NCI-H146 (cell line): ENCODE measurements at regions not wholly inside any gene's neighbourhood (a gene's known extent, or its start where the extent isn't known, plus 50 kb on each side); places are given as distances from the start of the nearest gene placed in this dataset.

Source experiments
- DNase-seq: peaks from one replicate; lab custom pipeline; 2025; lab: John Stamatoyannopoulos, UW

- no peak for DNase-seq
These were observed 156.5 kb upstream of the MYL2 start for GRCh38 chr12:111076611-111077451.

- DNase-seq, result no peak
These were observed 155.8 kb upstream of the MYL2 start for GRCh38 chr12:111076199-111076598.

- DNase-seq, result no peak
These were observed 154.6 kb upstream of the MYL2 start for GRCh38 chr12:111074965-111075364.

GRCh38 chr12:111074559-111074958, 154.2 kb upstream of the MYL2 start:
- no peak for DNase-seq

- no peak for DNase-seq
These were observed 153.0 kb upstream of the MYL2 start for GRCh38 chr12:111073370-111073769.

GRCh38 chr12:111072299-111072698, 151.9 kb upstream of the MYL2 start:
- DNase-seq, result no peak

- no peak for DNase-seq
These were observed 149.5 kb upstream of the MYL2 start for GRCh38 chr12:111069886-111070285.

GRCh38 chr12:111068290-111068689, 147.9 kb upstream of the MYL2 start:
- no peak for DNase-seq

GRCh38 chr12:111067498-111067897, 147.1 kb upstream of the MYL2 start:
- no peak for DNase-seq

- DNase-seq, result no peak
These were observed 146.5 kb upstream of the MYL2 start for GRCh38 chr12:111066744-111067437.

GRCh38 chr12:111064982-111065381, 144.6 kb upstream of the MYL2 start:
- DNase-seq, result no peak

- DNase-seq, result no peak
These were observed 143.8 kb upstream of the MYL2 start for GRCh38 chr12:111064154-111064553.

GRCh38 chr12:111063295-111064026, 143.1 kb upstream of the MYL2 start:
- DNase-seq, result no peak

- no peak for DNase-seq
These were observed 137.5 kb upstream of the MYL2 start for GRCh38 chr12:111057701-111058425.

GRCh38 chr12:111056618-111057521, 136.5 kb upstream of the MYL2 start:
- no peak for DNase-seq

- DNase-seq, result no peak
These were observed 135.0 kb upstream of the MYL2 start for GRCh38 chr12:111055181-111055880.

- no peak for DNase-seq
These were observed 128.6 kb upstream of the MYL2 start for GRCh38 chr12:111048991-111049390.

- DNase-seq, result no peak
These were observed 126.5 kb upstream of the MYL2 start for GRCh38 chr12:111046896-111047295.

- DNase-seq, result no peak
These were observed 125.6 kb upstream of the MYL2 start for GRCh38 chr12:111045941-111046340.

GRCh38 chr12:111041091-111041490, 120.7 kb upstream of the MYL2 start:
- no peak for DNase-seq
